Liver (tissue), 8 donors: ENCODE measurements at regions not wholly inside any gene's neighbourhood (a gene's known extent, or its start where the extent isn't known, plus 50 kb on each side); places are given as distances from the start of the nearest gene placed in this dataset.

Experiments used
- DNase-seq: peaks from one replicate; pipeline ENCODE4 v3.0.0-alpha.2; 2017; ENCODE audit warnings: low spot score
- H3K27ac ChIP-seq, 2 donors: one replicate each; pipeline ENCODE4 v1.7.0; 2013; ENCODE audit warnings: inconsistent platforms in 2 of 2, low read length in 2 of 2, control low read depth in 1 of 2, low read depth in 1 of 2, mild to moderate bottlenecking in 1 of 2
- H3K27me3 ChIP-seq, 4 donors: one replicate each; pipeline versions ENCODE4 v1.6.1 to v1.7.0; 2013; ENCODE audit warnings: low read length in 3 of 4, inconsistent platforms in 1 of 4, mild to moderate bottlenecking in 1 of 4, moderate library complexity in 1 of 4; ENCODE audit not compliant: control insufficient read depth in 4 of 4, insufficient read depth in 4 of 4
- H3K36me3 ChIP-seq, 4 donors: one replicate each; pipeline versions ENCODE4 v1.6.1 to v1.7.0; 2013; ENCODE audit warnings: low read length in 3 of 4, mild to moderate bottlenecking in 3 of 4, low read depth in 1 of 4, moderate library complexity in 1 of 4; ENCODE audit not compliant: control insufficient read depth in 4 of 4, insufficient read depth in 3 of 4
- H3K4me1 ChIP-seq, 4 donors: one replicate each; pipeline versions ENCODE4 v1.6.1 to v1.7.0; 2013; ENCODE audit warnings: low read length in 3 of 4, mild to moderate bottlenecking in 3 of 4, moderate library complexity in 1 of 4; ENCODE audit not compliant: control insufficient read depth in 4 of 4, insufficient read depth in 4 of 4
- H3K4me3 ChIP-seq, 3 donors: one replicate each; pipeline versions ENCODE4 v1.6.1 to v1.7.0; 2013; ENCODE audit warnings: low read length in 3 of 3, control low read depth in 1 of 3, low read depth in 1 of 3, mild to moderate bottlenecking in 1 of 3
- H3K9ac ChIP-seq, 2 donors: one replicate each; pipeline ENCODE4 v1.7.0; 2013; ENCODE audit warnings: low read length in 2 of 2, mild to moderate bottlenecking in 2 of 2, moderate library complexity in 2 of 2, control low read depth in 1 of 2, low read depth in 1 of 2
- H3K9me3 ChIP-seq, 4 donors: one replicate each; pipeline versions ENCODE4 v1.6.1 to v1.7.0; 2013; ENCODE audit warnings: low read length in 3 of 4; ENCODE audit not compliant: control insufficient read depth in 4 of 4
- EGR1 ChIP-seq, 2 donors: IDR thresholded peaks; 2 replicates each; pipeline ENCODE4 v1.6.1; 2016 to 2018; ENCODE audit warnings: antibody characterized with exemption in 2 of 2, low read depth in 2 of 2
- FOXA1 ChIP-seq: IDR thresholded peaks from 2 replicates; pipeline ENCODE4 v1.6.1; 2016; ENCODE audit warnings: antibody characterized with exemption
- FOXA2 ChIP-seq: IDR thresholded peaks from 2 replicates; pipeline ENCODE4 v1.6.1; 2016; ENCODE audit warnings: antibody characterized with exemption
- GABPA ChIP-seq, 2 donors: IDR thresholded peaks in 1 of 2; conservative IDR thresholded peaks in 1 of 2; 2 replicates each; pipeline ENCODE4 v1.6.1; 2016; ENCODE audit warnings: antibody characterized with exemption in 2 of 2, mild to moderate bottlenecking in 1 of 2, moderate library complexity in 1 of 2
- HNF4A ChIP-seq, 2 donors: conservative IDR thresholded peaks; 2 replicates each; pipeline ENCODE4 v1.6.1; 2016; ENCODE audit warnings: antibody characterized with exemption in 2 of 2, mild to moderate bottlenecking in 2 of 2
- HNF4G ChIP-seq: IDR thresholded peaks from 2 replicates; pipeline ENCODE4 v1.6.1; 2016; ENCODE audit warnings: antibody characterized with exemption
- JUND ChIP-seq, 2 donors: IDR thresholded peaks; 2 replicates each; pipeline ENCODE4 v1.6.1; 2016; ENCODE audit warnings: antibody characterized with exemption in 2 of 2
- NR2F2 ChIP-seq: IDR thresholded peaks from 2 replicates; pipeline ENCODE4 v1.6.1; 2016; ENCODE audit warnings: antibody characterized with exemption
- RAD21 ChIP-seq, 2 donors: IDR thresholded peaks; 2 replicates each; pipeline ENCODE4 v1.6.1; 2016; ENCODE audit warnings: antibody characterized with exemption in 2 of 2, mild to moderate bottlenecking in 2 of 2
- RXRA ChIP-seq, 2 donors: IDR thresholded peaks; 2 replicates each; pipeline ENCODE4 v1.6.1; 2017 to 2018; ENCODE audit warnings: antibody characterized with exemption in 2 of 2, mild to moderate bottlenecking in 1 of 2
- SP1 ChIP-seq: IDR thresholded peaks from 2 replicates; pipeline ENCODE4 v1.6.1; 2018; ENCODE audit warnings: antibody characterized with exemption, mild to moderate bottlenecking
- TAF1 ChIP-seq: conservative IDR thresholded peaks from 2 replicates; pipeline ENCODE4 v1.6.1; 2016; ENCODE audit warnings: antibody characterized with exemption, mild to moderate bottlenecking
- YY1 ChIP-seq: IDR thresholded peaks from 2 replicates; pipeline ENCODE4 v1.6.1; 2016; ENCODE audit warnings: antibody characterized with exemption, mild to moderate bottlenecking
- WGBS: extraction: QIAGEN DNeasy Blood & Tissue Kit; methylation state at CpG from one replicate; pipeline ENCODE4 v1.1.7; 2013; 5-methylcytosine and 5-hydroxymethylcytosine counted together
- TF ChIP-seq, protein P1 (sequence below): IDR thresholded peaks from 2 replicates; pipeline ENCODE4 v1.6.1; 2016; ENCODE audit warnings: antibody characterized with exemption
- TF ChIP-seq, protein P2 (sequence below): IDR thresholded peaks from 2 replicates; pipeline ENCODE4 v1.6.1; 2016; ENCODE audit warnings: antibody characterized with exemption, mild to moderate bottlenecking
- TF ChIP-seq, protein P3 (sequence below): IDR thresholded peaks from 2 replicates; pipeline ENCODE4 v1.6.1; 2016; ENCODE audit warnings: antibody characterized with exemption
- TF ChIP-seq, protein P4 (sequence below): fragments of 150-350 bp; IDR thresholded peaks from 2 replicates; pipeline ENCODE4 v1.5.1; 2017; ENCODE audit warnings: improper control_type of control experiment, low read depth, low read length; ENCODE audit not compliant: missing input control
- TF ChIP-seq, protein P5 (sequence below): IDR thresholded peaks from 2 replicates; pipeline ENCODE4 v1.6.1; 2016; ENCODE audit warnings: antibody characterized with exemption
- donor health status: healthy.
- donor health status: healthy.
- donor health status: healthy.
- donor health status: healthy.
- donor health status: healthy.

DNA sequence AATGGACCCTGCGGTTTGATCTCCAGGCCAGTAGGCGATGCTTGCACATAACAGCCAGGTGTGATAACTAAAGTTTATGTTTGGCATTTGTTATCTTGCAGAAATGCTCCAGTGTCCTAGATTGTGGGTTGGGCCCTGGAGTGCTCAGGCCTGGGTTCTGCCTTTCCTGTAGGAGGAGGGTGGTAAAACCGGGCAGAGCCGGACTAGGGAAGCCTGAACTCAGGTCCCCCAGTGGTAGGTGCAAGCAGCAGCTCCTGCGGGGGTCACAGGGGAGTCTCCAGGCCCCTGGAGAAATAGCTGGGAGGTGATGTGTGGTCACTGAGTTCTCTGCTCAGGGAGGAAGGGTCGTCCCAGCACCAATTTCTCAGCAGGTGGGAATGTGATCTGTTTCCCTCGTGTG is 538.3 kb upstream of the ANO3 start:
- H3K27ac ChIP-seq: no peak overlapping the region
- no peak overlapping the region for H3K4me3 ChIP-seq
- no peaks in the 10 kb centered on the region for H3K4me1 ChIP-seq
- no peak overlapping the region for H3K9ac ChIP-seq
- TF ChIP-seq FOXA2 (no peak), RXRA (IDR thresholded peaks at IDR 0.05) (no peak), EGR1 (IDR thresholded peaks at IDR 0.05; ENCODE audit: low read depth in 2 of 2) (no peak), TAF1 (no peak), GABPA (IDR thresholded peaks at IDR 0.05 in 1 of 2, conservative IDR thresholded peaks at IDR 0.05 in 1 of 2) (no peak), YY1 (no peak), JUND (IDR thresholded peaks at IDR 0.05) (no peak), HNF4A (conservative IDR thresholded peaks at IDR 0.05) (no peak), SP1 (no peak), NR2F2 (no peak), HNF4G (no peak), RAD21 (IDR thresholded peaks at IDR 0.05) (no peak), FOXA1 (no peak)
- TF ChIP-seq, protein P1, sequence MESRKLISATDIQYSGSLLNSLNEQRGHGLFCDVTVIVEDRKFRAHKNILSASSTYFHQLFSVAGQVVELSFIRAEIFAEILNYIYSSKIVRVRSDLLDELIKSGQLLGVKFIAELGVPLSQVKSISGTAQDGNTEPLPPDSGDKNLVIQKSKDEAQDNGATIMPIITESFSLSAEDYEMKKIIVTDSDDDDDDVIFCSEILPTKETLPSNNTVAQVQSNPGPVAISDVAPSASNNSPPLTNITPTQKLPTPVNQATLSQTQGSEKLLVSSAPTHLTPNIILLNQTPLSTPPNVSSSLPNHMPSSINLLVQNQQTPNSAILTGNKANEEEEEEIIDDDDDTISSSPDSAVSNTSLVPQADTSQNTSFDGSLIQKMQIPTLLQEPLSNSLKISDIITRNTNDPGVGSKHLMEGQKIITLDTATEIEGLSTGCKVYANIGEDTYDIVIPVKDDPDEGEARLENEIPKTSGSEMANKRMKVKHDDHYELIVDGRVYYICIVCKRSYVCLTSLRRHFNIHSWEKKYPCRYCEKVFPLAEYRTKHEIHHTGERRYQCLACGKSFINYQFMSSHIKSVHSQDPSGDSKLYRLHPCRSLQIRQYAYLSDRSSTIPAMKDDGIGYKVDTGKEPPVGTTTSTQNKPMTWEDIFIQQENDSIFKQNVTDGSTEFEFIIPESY: no peak
- TF ChIP-seq, protein P2, sequence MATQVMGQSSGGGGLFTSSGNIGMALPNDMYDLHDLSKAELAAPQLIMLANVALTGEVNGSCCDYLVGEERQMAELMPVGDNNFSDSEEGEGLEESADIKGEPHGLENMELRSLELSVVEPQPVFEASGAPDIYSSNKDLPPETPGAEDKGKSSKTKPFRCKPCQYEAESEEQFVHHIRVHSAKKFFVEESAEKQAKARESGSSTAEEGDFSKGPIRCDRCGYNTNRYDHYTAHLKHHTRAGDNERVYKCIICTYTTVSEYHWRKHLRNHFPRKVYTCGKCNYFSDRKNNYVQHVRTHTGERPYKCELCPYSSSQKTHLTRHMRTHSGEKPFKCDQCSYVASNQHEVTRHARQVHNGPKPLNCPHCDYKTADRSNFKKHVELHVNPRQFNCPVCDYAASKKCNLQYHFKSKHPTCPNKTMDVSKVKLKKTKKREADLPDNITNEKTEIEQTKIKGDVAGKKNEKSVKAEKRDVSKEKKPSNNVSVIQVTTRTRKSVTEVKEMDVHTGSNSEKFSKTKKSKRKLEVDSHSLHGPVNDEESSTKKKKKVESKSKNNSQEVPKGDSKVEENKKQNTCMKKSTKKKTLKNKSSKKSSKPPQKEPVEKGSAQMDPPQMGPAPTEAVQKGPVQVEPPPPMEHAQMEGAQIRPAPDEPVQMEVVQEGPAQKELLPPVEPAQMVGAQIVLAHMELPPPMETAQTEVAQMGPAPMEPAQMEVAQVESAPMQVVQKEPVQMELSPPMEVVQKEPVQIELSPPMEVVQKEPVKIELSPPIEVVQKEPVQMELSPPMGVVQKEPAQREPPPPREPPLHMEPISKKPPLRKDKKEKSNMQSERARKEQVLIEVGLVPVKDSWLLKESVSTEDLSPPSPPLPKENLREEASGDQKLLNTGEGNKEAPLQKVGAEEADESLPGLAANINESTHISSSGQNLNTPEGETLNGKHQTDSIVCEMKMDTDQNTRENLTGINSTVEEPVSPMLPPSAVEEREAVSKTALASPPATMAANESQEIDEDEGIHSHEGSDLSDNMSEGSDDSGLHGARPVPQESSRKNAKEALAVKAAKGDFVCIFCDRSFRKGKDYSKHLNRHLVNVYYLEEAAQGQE: no peak
- TF ChIP-seq, protein P3, sequence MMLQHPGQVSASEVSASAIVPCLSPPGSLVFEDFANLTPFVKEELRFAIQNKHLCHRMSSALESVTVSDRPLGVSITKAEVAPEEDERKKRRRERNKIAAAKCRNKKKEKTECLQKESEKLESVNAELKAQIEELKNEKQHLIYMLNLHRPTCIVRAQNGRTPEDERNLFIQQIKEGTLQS: no peak
- TF ChIP-seq, protein P4, sequence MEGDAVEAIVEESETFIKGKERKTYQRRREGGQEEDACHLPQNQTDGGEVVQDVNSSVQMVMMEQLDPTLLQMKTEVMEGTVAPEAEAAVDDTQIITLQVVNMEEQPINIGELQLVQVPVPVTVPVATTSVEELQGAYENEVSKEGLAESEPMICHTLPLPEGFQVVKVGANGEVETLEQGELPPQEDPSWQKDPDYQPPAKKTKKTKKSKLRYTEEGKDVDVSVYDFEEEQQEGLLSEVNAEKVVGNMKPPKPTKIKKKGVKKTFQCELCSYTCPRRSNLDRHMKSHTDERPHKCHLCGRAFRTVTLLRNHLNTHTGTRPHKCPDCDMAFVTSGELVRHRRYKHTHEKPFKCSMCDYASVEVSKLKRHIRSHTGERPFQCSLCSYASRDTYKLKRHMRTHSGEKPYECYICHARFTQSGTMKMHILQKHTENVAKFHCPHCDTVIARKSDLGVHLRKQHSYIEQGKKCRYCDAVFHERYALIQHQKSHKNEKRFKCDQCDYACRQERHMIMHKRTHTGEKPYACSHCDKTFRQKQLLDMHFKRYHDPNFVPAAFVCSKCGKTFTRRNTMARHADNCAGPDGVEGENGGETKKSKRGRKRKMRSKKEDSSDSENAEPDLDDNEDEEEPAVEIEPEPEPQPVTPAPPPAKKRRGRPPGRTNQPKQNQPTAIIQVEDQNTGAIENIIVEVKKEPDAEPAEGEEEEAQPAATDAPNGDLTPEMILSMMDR: no peak
- no peaks in the 10 kb centered on the region for H3K9me3 ChIP-seq
- H3K36me3 ChIP-seq: no peaks in the 10 kb centered on the region
- no peak for DNase-seq
- WGBS: 84% methylated on average over 7 of the region's 7 CpGs
- no peaks in the 10 kb centered on the region for H3K27me3 ChIP-seq

DNA sequence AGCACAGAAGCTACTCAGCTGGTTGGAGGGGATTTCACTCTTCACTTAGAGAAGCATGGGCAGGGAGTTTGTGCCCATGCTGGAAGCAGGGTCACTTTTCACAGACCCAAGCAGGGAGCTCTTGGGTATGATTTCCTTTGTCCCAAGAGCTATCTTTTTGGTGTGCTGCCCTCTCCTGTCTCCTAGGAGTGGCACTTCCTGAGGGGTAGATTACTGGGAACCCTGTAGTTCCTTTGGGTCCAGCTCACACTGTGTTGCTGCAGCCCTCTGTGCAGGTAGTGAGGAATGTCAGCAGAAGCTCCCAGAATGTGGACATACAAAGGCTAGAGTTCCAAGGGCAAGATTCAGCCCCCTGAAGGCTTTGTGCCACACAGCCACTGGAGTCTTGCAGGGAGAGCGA is 537.1 kb upstream of the ANO3 start:
- Histone ChIP-seq H3K27ac (no peak overlapping the region), H3K9me3 (no peaks in the 10 kb centered on the region), H3K4me3 (no peak overlapping the region), H3K4me1 (no peaks in the 10 kb centered on the region), H3K27me3 (no peaks in the 10 kb centered on the region), H3K36me3 (no peaks in the 10 kb centered on the region), H3K9ac (no peak overlapping the region)
- WGBS: 88% methylated on average over 1 of the region's 1 CpG
- DNase-seq: no peak
- TF ChIP-seq, protein P5, sequence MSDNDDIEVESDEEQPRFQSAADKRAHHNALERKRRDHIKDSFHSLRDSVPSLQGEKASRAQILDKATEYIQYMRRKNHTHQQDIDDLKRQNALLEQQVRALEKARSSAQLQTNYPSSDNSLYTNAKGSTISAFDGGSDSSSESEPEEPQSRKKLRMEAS: no peak
- no peak for TF ChIP-seq JUND (IDR thresholded peaks at IDR 0.05)
- no peak for TF ChIP-seq FOXA1
- no peak for TF ChIP-seq TAF1
- TF ChIP-seq YY1: no peak
- no peak for TF ChIP-seq GABPA (IDR thresholded peaks at IDR 0.05 in 1 of 2, conservative IDR thresholded peaks at IDR 0.05 in 1 of 2)
- TF ChIP-seq RAD21 (IDR thresholded peaks at IDR 0.05): no peak
- no peak for TF ChIP-seq HNF4A (conservative IDR thresholded peaks at IDR 0.05)
- TF ChIP-seq HNF4G: no peak
- no peak for TF ChIP-seq NR2F2
- TF ChIP-seq EGR1 (IDR thresholded peaks at IDR 0.05; ENCODE audit: low read depth in 2 of 2): no peak
- TF ChIP-seq FOXA2: no peak
- TF ChIP-seq, protein P3: no peak
- TF ChIP-seq, protein P4: no peak
- TF ChIP-seq, protein P1: no peak
- TF ChIP-seq RXRA (IDR thresholded peaks at IDR 0.05): no peak
